GM23338 (cell line): ENCODE measurements at regions not wholly inside any gene's neighbourhood (a gene's known extent, or its start where the extent isn't known, plus 50 kb on each side); places are given as distances from the start of the nearest gene placed in this dataset.

Source experiments
- ATAC-seq: fragments of 200-7000 bp; cut with Tn5 transposase; 3 replicates; pipeline ENCODE4 v1.9.1; 2020
- DNase-seq: peaks from one replicate; pipeline ENCODE4 v3.0.0-alpha.2; 2015; ENCODE audit warnings: low spot score
- H2AFZ ChIP-seq: fragments of 200-600 bp; sonication (generic); 2 replicates; pipeline ENCODE4 v1.8.0; 2016; ENCODE audit warnings: antibody characterized with exemption, mild to moderate bottlenecking, moderate library complexity
- H3F3A ChIP-seq: fragments of 200-600 bp; sonication (generic); replicated peaks from 2 replicates; pipeline ENCODE4 v1.8.0; 2017; ENCODE audit warnings: antibody characterized with exemption, mixed run types, low read depth
- H3K27ac ChIP-seq: fragments of 200-600 bp; sonication (generic); 2 replicates; pipeline ENCODE4 v1.6.1; 2016; ENCODE audit warnings: low read depth
- H3K27me3 ChIP-seq: fragments of 200-600 bp; sonication (generic); 2 replicates; pipeline ENCODE4 v1.8.0; 2016; ENCODE audit warnings: mild to moderate bottlenecking, mixed run types, moderate library complexity; ENCODE audit not compliant: insufficient read depth
- H3K36me3 ChIP-seq: fragments of 200-600 bp; sonication (generic); 2 replicates; pipeline ENCODE4 v1.8.0; 2016; ENCODE audit warnings: mild to moderate bottlenecking; ENCODE audit not compliant: insufficient read depth
- H3K4me1 ChIP-seq: fragments of 200-600 bp; sonication (generic); 2 replicates; pipeline ENCODE4 v1.8.0; 2016; ENCODE audit warnings: mild to moderate bottlenecking, moderate library complexity; ENCODE audit not compliant: insufficient read depth
- H3K4me2 ChIP-seq: fragments of 200-600 bp; sonication (generic); 2 replicates; pipeline ENCODE4 v1.7.1; 2017; ENCODE audit warnings: mixed run types
- H3K4me3 ChIP-seq: fragments of 200-600 bp; sonication (generic); 2 replicates; pipeline ENCODE4 v1.6.1; 2016; ENCODE audit warnings: mixed run types
- H3K79me2 ChIP-seq: fragments of 200-600 bp; sonication (generic); replicated peaks from 2 replicates; pipeline ENCODE4 v1.8.0; 2017; ENCODE audit warnings: mild to moderate bottlenecking; ENCODE audit not compliant: insufficient read depth
- H3K9me2 ChIP-seq: fragments of 200-600 bp; sonication (generic); 2 replicates; pipeline ENCODE4 v1.8.0; 2017; ENCODE audit not compliant: insufficient read depth
- H4K20me1 ChIP-seq: fragments of 200-600 bp; sonication (generic); replicated peaks from 2 replicates; pipeline ENCODE4 v1.8.0; 2017; ENCODE audit warnings: mild to moderate bottlenecking; ENCODE audit not compliant: insufficient read depth
- H3K27ac Mint-ChIP-seq: 2 replicates; pipeline ENCODE4 v1.8.0; 2020; ENCODE audit warnings: inconsistent platforms, mild to moderate bottlenecking, moderate library complexity, mixed read lengths
- H3K27me3 Mint-ChIP-seq: 3 replicates; pipeline ENCODE4 v1.8.0; 2022; ENCODE audit warnings: low read depth, mild to moderate bottlenecking, moderate library complexity, mixed read lengths, inconsistent platforms; ENCODE audit not compliant: insufficient read depth, poor library complexity
- H3K36me3 Mint-ChIP-seq: 3 replicates; pipeline ENCODE4 v1.8.0; 2021; ENCODE audit warnings: low read depth, mild to moderate bottlenecking, inconsistent platforms, moderate library complexity, mixed read lengths
- H3K4me1 Mint-ChIP-seq: 3 replicates; pipeline ENCODE4 v1.8.0; 2020; ENCODE audit warnings: mild to moderate bottlenecking, inconsistent platforms, mixed read lengths
- H3K4me3 Mint-ChIP-seq: 3 replicates; pipeline ENCODE4 v1.8.0; 2021; ENCODE audit warnings: moderate library complexity, mild to moderate bottlenecking, inconsistent platforms, mixed read lengths
- H3K9me3 Mint-ChIP-seq: 3 replicates; pipeline ENCODE4 v1.8.0; 2020; ENCODE audit warnings: moderate library complexity, mild to moderate bottlenecking, inconsistent platforms, mixed read lengths
- CREB1 ChIP-seq: fragments of 250-450 bp; sonication (Bioruptor Pico); IDR thresholded peaks from 2 replicates; pipeline ENCODE4 v1.5.0; 2020; ENCODE audit warnings: low read depth, mild to moderate bottlenecking, moderate library complexity
- EZH2 ChIP-seq: fragments of 200-600 bp; sonication (generic); IDR thresholded peaks from one replicate; pipeline ENCODE4 v1.8.0; 2017; ENCODE audit warnings: antibody characterized with exemption, mild to moderate bottlenecking, low read depth; ENCODE audit not compliant: unreplicated experiment
- EZH2phosphoT487 ChIP-seq: fragments of 200-600 bp; sonication (generic); IDR thresholded peaks from one replicate; pipeline ENCODE4 v1.8.1; 2018; ENCODE audit warnings: antibody characterized with exemption; ENCODE audit not compliant: unreplicated experiment
- JUNB ChIP-seq: IDR thresholded peaks from one replicate; pipeline ENCODE4 v1.6.1; 2016; ENCODE audit warnings: antibody characterized with exemption; ENCODE audit not compliant: unreplicated experiment
- NANOG ChIP-seq: IDR thresholded peaks from 2 replicates; pipeline ENCODE4 v1.6.1; 2016; ENCODE audit warnings: antibody characterized with exemption, borderline replicate concordance
- POLR2AphosphoS5 ChIP-seq: IDR thresholded peaks from 2 replicates; pipeline ENCODE4 v1.6.1; 2016; ENCODE audit warnings: antibody characterized with exemption, low read depth
- STAT1 ChIP-seq: IDR thresholded peaks from one replicate; pipeline ENCODE4 v1.6.1; 2016; ENCODE audit warnings: antibody characterized with exemption; ENCODE audit not compliant: unreplicated experiment
- ZNF114 ChIP-seq: fragments of 250-450 bp; sonication (Bioruptor Pico); IDR thresholded peaks from 2 replicates; pipeline ENCODE4 v1.5.0; 2020; ENCODE audit warnings: mild to moderate bottlenecking, moderate library complexity
- ZNF331 ChIP-seq: fragments of 250-450 bp; sonication (Bioruptor Pico); IDR thresholded peaks from 2 replicates; pipeline ENCODE4 v1.5.0; 2020; ENCODE audit warnings: low read depth, mild to moderate bottlenecking, moderate library complexity
- TF ChIP-seq, protein P1 (sequence below), 2 experiments: fragments of 200-600 bp in 1 of 2; sonication (generic) in 1 of 2; conservative IDR thresholded peaks; 2 replicates each; pipeline versions ENCODE4 v1.5.1 to v1.6.1; 2016 to 2017; ENCODE audit warnings: antibody characterized with exemption in 2 of 2, low read depth in 2 of 2, mild to moderate bottlenecking in 2 of 2, moderate library complexity in 1 of 2
- TF ChIP-seq, protein P2 (sequence below): fragments of 250-450 bp; sonication (Bioruptor Pico); IDR thresholded peaks from 2 replicates; pipeline ENCODE4 v1.5.0; 2020; ENCODE audit warnings: mild to moderate bottlenecking, moderate library complexity

DNA sequence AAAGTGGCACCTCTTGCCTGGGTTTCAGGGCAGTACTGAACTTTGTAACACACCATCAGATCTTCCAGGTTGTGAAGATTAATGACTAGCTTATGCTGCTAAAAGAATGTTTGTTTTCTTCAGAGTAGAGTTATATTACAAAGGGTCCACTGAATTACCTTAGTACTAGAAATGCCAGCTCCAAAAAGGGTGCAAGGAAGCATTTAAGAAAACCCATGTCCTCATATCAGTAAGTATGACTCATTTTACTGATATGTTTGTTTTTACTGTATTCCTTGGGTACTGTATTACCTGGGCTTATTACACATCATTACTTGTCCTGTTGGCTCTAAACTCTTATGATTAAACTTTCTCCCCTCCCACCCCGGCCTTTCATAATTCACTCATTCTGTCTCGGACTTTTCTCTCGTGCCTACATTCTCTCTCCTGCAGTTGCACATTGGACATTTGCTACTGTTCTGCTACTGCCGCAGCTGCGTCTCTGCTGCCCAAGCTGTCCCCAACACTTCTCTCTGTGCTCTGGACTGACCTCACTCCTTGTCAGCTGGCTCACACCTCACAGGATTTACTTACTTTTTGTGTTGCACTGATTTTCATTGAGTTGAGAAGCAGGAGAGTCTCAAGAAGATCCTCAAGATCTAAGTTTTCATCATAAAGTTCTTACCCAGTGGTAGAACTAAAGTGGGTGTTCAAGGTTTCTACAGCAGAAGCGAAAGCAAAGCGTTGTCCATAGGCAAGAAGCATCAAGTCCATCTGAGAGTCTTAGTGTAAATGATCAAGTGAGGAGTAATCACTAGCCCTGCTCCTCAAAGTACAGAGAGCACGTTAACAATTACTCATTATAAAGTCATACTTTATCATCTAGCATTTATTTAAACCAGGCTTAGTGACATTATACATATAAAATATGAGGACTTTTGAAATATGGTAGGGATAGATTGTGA is 53.2 kb upstream of the C9orf72 start (continued):
- TF ChIP-seq, protein P1, sequence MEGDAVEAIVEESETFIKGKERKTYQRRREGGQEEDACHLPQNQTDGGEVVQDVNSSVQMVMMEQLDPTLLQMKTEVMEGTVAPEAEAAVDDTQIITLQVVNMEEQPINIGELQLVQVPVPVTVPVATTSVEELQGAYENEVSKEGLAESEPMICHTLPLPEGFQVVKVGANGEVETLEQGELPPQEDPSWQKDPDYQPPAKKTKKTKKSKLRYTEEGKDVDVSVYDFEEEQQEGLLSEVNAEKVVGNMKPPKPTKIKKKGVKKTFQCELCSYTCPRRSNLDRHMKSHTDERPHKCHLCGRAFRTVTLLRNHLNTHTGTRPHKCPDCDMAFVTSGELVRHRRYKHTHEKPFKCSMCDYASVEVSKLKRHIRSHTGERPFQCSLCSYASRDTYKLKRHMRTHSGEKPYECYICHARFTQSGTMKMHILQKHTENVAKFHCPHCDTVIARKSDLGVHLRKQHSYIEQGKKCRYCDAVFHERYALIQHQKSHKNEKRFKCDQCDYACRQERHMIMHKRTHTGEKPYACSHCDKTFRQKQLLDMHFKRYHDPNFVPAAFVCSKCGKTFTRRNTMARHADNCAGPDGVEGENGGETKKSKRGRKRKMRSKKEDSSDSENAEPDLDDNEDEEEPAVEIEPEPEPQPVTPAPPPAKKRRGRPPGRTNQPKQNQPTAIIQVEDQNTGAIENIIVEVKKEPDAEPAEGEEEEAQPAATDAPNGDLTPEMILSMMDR (conservative IDR thresholded peaks at IDR 0.05; ENCODE audit: low read depth in 2 of 2), result no peak
- TF ChIP-seq CREB1 (CRISPR knock-in tag) (no peak), EZH2phosphoT487 (no peak), ZNF114 (no peak), JUNB (no peak)

DNA sequence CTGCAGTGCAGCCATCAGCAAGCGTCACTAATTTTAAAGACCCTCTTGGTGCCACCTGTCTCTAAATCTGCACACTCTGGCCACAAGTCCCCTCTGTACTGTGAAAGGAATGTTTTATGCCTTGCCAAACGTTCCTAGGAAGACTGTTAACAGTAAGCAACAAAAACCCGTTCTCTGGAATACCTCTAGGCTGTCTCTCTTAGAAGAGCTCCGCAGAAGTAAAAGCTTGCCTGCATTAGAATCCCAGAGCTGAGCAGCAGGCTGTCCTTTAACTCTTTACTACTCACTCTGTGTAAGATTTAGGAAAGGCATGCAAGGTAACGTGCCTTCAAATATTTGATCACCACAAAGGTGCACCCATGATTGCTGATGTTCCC is 53.9 kb upstream of the C9orf72 start:
- DNase-seq (peak; percentile 57), ATAC-seq (peak; percentile 94)
- no peaks in the 10 kb centered on the region for H3F3A ChIP-seq
- no peaks in the 10 kb centered on the region for H3K27me3 ChIP-seq
- Mint-ChIP-seq H3K4me1 (peaks cover 12% of the 10 kb centered on the region), H3K9me3 (no peaks in the 10 kb centered on the region), H3K4me3 (no peak overlapping the region), H3K36me3 (no peaks in the 10 kb centered on the region), H3K27ac (no peak overlapping the region), H3K27me3 (no peaks in the 10 kb centered on the region)
- H4K20me1 ChIP-seq, result no peaks in the 10 kb centered on the region
- H3K27ac ChIP-seq, result no peak overlapping the region
- no peak overlapping the region for H2AFZ ChIP-seq
- H3K4me3 ChIP-seq, result no peak overlapping the region
- no peaks in the 10 kb centered on the region for H3K36me3 ChIP-seq
- H3K4me1 ChIP-seq, result peaks cover 4% of the 10 kb centered on the region; the same call in 1 of the 2 replicates
- no peak overlapping the region for H3K4me2 ChIP-seq
- H3K79me2 ChIP-seq, result no peaks in the 10 kb centered on the region
- H3K9me2 ChIP-seq, result no peaks in the 10 kb centered on the region
- TF ChIP-seq JUNB (no peak), ZNF331 (CRISPR knock-in tag) (no peak), POLR2AphosphoS5 (no peak), EZH2 (no peak), CREB1 (CRISPR knock-in tag) (no peak), ZNF114 (no peak), NANOG (no peak), STAT1 (no peak)
- TF ChIP-seq, protein P1 (conservative IDR thresholded peaks at IDR 0.05; ENCODE audit: low read depth in 2 of 2), result no peak
- TF ChIP-seq, protein P2, sequence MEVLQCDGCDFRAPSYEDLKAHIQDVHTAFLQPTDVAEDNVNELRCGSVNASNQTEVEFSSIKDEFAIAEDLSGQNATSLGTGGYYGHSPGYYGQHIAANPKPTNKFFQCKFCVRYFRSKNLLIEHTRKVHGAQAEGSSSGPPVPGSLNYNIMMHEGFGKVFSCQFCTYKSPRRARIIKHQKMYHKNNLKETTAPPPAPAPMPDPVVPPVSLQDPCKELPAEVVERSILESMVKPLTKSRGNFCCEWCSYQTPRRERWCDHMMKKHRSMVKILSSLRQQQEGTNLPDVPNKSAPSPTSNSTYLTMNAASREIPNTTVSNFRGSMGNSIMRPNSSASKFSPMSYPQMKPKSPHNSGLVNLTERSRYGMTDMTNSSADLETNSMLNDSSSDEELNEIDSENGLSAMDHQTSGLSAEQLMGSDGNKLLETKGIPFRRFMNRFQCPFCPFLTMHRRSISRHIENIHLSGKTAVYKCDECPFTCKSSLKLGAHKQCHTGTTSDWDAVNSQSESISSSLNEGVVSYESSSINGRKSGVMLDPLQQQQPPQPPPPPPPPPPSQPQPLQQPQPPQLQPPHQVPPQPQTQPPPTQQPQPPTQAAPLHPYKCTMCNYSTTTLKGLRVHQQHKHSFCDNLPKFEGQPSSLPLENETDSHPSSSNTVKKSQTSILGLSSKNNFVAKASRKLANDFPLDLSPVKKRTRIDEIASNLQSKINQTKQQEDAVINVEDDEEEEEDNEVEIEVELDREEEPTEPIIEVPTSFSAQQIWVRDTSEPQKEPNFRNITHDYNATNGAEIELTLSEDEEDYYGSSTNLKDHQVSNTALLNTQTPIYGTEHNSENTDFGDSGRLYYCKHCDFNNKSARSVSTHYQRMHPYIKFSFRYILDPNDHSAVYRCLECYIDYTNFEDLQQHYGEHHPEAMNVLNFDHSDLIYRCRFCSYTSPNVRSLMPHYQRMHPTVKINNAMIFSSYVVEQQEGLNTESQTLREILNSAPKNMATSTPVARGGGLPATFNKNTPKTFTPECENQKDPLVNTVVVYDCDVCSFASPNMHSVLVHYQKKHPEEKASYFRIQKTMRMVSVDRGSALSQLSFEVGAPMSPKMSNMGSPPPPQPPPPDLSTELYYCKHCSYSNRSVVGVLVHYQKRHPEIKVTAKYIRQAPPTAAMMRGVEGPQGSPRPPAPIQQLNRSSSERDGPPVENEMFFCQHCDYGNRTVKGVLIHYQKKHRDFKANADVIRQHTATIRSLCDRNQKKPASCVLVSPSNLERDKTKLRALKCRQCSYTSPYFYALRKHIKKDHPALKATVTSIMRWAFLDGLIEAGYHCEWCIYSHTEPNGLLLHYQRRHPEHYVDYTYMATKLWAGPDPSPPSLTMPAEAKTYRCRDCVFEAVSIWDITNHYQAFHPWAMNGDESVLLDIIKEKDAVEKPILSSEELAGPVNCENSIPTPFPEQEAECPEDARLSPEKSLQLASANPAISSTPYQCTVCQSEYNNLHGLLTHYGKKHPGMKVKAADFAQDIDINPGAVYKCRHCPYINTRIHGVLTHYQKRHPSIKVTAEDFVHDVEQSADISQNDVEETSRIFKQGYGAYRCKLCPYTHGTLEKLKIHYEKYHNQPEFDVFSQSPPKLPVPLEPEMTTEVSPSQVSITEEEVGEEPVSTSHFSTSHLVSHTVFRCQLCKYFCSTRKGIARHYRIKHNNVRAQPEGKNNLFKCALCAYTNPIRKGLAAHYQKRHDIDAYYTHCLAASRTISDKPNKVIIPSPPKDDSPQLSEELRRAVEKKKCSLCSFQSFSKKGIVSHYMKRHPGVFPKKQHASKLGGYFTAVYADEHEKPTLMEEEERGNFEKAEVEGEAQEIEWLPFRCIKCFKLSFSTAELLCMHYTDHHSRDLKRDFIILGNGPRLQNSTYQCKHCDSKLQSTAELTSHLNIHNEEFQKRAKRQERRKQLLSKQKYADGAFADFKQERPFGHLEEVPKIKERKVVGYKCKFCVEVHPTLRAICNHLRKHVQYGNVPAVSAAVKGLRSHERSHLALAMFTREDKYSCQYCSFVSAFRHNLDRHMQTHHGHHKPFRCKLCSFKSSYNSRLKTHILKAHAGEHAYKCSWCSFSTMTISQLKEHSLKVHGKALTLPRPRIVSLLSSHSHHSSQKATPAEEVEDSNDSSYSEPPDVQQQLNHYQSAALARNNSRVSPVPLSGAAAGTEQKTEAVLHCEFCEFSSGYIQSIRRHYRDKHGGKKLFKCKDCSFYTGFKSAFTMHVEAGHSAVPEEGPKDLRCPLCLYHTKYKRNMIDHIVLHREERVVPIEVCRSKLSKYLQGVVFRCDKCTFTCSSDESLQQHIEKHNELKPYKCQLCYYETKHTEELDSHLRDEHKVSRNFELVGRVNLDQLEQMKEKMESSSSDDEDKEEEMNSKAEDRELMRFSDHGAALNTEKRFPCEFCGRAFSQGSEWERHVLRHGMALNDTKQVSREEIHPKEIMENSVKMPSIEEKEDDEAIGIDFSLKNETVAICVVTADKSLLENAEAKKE (CRISPR knock-in tag), result no peak
